Heart right ventricle (tissue), 16 donors: ENCODE measurements at regions not wholly inside any gene's neighbourhood (a gene's known extent, or its start where the extent isn't known, plus 50 kb on each side); places are given as distances from the start of the nearest gene placed in this dataset.

Experiments
- ATAC-seq, 8 donors: fragments of 200-7000 bp; cut with Tn5 transposase; one replicate each; pipeline ENCODE4 v1.9.1; 2020; ENCODE audit warnings: mild to moderate bottlenecking in 8 of 8, moderate library complexity in 8 of 8, moderate number of reproducible peaks in 1 of 8
- DNase-seq, 2 donors: peaks; one replicate each; pipeline ENCODE4 v3.0.0-alpha.2; 2020
- H3K27ac ChIP-seq, 10 donors: fragments of 200-600 bp; sonication (generic) in 2 of 10; one replicate each; pipeline versions ENCODE4 v1.5.0 to v1.8.0; 2020 to 2022; ENCODE audit warnings: mild to moderate bottlenecking in 3 of 10
- H3K27me3 ChIP-seq, 7 donors: fragments of 200-600 bp; one replicate each; pipeline ENCODE4 v1.8.0; 2021 to 2022; ENCODE audit warnings: mild to moderate bottlenecking in 2 of 7
- H3K36me3 ChIP-seq, 9 donors: fragments of 200-600 bp; sonication (generic) in 1 of 9; one replicate each; pipeline versions ENCODE4 v1.5.0 to v1.8.0; 2020 to 2022; ENCODE audit warnings: mild to moderate bottlenecking in 2 of 9
- H3K4me1 ChIP-seq, 9 donors: fragments of 200-600 bp; sonication (generic) in 1 of 9; one replicate each; pipeline versions ENCODE4 v1.5.0 to v1.8.0; 2020 to 2022; ENCODE audit warnings: mild to moderate bottlenecking in 4 of 9
- H3K4me3 ChIP-seq, 10 donors: fragments of 200-600 bp; sonication (generic) in 2 of 10; one replicate each; pipeline versions ENCODE4 v1.5.0 to v1.8.0; 2020 to 2022; ENCODE audit warnings: mild to moderate bottlenecking in 7 of 10, moderate library complexity in 2 of 10
- H3K9me3 ChIP-seq, 11 donors: fragments of 200-600 bp in 10 of 11; sonication (generic) in 2 of 11; one replicate each; pipeline versions ENCODE4 v1.5.0 to v1.8.0; 2013 to 2022; ENCODE audit warnings: mild to moderate bottlenecking in 2 of 11, control low read depth in 1 of 11, moderate library complexity in 1 of 11
- CTCF ChIP-seq, 9 donors: fragments of 200-600 bp; sonication (generic) in 2 of 9; IDR thresholded peaks; one replicate each; pipeline versions ENCODE4 v1.5.0 to v1.8.0; 2021 to 2022; ENCODE audit warnings: antibody characterized with exemption in 9 of 9, mild to moderate bottlenecking in 5 of 9, moderate library complexity in 1 of 9
- WGBS, 2 donors: extraction: QIAGEN DNeasy Blood & Tissue Kit; methylation state at CpG; one replicate each; pipeline ENCODE4 v1.1.7; 2013; ENCODE audit warnings: inconsistent platforms in 1 of 2; 5-methylcytosine and 5-hydroxymethylcytosine counted together
- intact Hi-C, 10 donors: fragments of 100-400 bp; cut with DNase I; formaldehyde crosslinking; loops; one replicate each; pipeline versions ENCODE4 v1.11.1 to v1.14.2; 2022
- donor health status: Arrhythmogenic right ventricular cardiomyopathy.
- donor health status: ischemic (EF 13 %, LVEDD 7.1; RV severe dilation, severe dysfunction).
- donor health status: healthy with polysubstance abuse.
- donor health status: DM: no; HTN: yes; CAD: no.
- donor health status: DM: no; HTN: no; CAD: no.
- donor health status: ischemic (EF 25% LVEDD 6.9; RV normal size, moderate dysfunction).
- donor health status: ischemic (EF 25% LVEDD 5.7; RV mildly dilated, moderate dysfunction).
- donor health status: healthy.
- donor health status: DM: yes; HTN: yes; CAD: no.
- donor health status: Ischemic cardiomyopathy.
- donor health status: ischemic (EF 35%, LVEDD 5.7; RV mildly dilated, moderate dysfunction).
- donor health status: nonischemic (EF 11% LVEDD 7.7; RV severe dilation, severe dysfunction).
- donor health status: DM: yes; HTN: yes; CAD: no.
- donor health status: PGD.
- donor health status: ischemic (EF 29% LVEDD 5.4; RV normal size, mild dysfunction).
- donor health status: nonischemic (EF 23%, LVEDD 6.1; RV moderate dilation, normal function).

GRCh38 chr4:154124539-154125255, 335.8 kb upstream of the SFRP2 start:
- WGBS, 2 donors, result 61 to 65% methylated on average over 4 of the region's 4 CpGs
- ATAC-seq, result no peak
- intact Hi-C loops, result no loop called here

GRCh38 chr4:154123897-154124296, 335.0 kb upstream of the SFRP2 start:
- ATAC-seq (no peak), DNase-seq (no peak)
- no peak for TF ChIP-seq CTCF (IDR thresholded peaks at IDR 0.05)
- Histone ChIP-seq H3K27ac (no peak overlapping the region), H3K9me3 (peaks cover 0 to 11% (median 0%) of the 10 kb centered on the region in 11 donors), H3K36me3 (no peaks in the 10 kb centered on the region), H3K4me3 (no peak overlapping the region), H3K4me1 (no peaks in the 10 kb centered on the region), H3K27me3 (no peaks in the 10 kb centered on the region)
- 94 to 96% methylated on average over 3 of the region's 3 CpGs for WGBS, 2 donors
- intact Hi-C loops, result no loop called here

More at GRCh38 chr4:154124539-154125255, 335.8 kb upstream of the SFRP2 start:
- Histone ChIP-seq H3K27me3 (no peaks in the 10 kb centered on the region), H3K27ac (no peak overlapping the region), H3K4me3 (no peak overlapping the region), H3K9me3 (peaks cover 0 to 11% (median 0%) of the 10 kb centered on the region in 11 donors), H3K36me3 (no peaks in the 10 kb centered on the region), H3K4me1 (no peaks in the 10 kb centered on the region)
- no peak for DNase-seq
- no peak for TF ChIP-seq CTCF (IDR thresholded peaks at IDR 0.05)

GRCh38 chr4:154120690-154121345, 331.9 kb upstream of the SFRP2 start:
- 57 to 59% methylated on average over 4 of the region's 4 CpGs for WGBS, 2 donors
- H3K27me3 ChIP-seq, result no peaks in the 10 kb centered on the region
- no peaks in the 10 kb centered on the region for H3K36me3 ChIP-seq
- intact Hi-C loops, result no loop called here
- TF ChIP-seq CTCF (IDR thresholded peaks at IDR 0.05), result no peak
- H3K9me3 ChIP-seq, result no peaks in the 10 kb centered on the region
- no peaks in the 10 kb centered on the region for H3K4me1 ChIP-seq
- ATAC-seq (no peak), DNase-seq (no peak)
- H3K4me3 ChIP-seq, result no peak overlapping the region
- no peak overlapping the region for H3K27ac ChIP-seq

- no peak for DNase-seq
- TF ChIP-seq CTCF (IDR thresholded peaks at IDR 0.05), result no peak
- WGBS, 2 donors, result 86 to 91% methylated on average over 5 of the region's 5 CpGs
- Histone ChIP-seq H3K4me3 (no peak overlapping the region), H3K27ac (no peak overlapping the region), H3K27me3 (no peaks in the 10 kb centered on the region), H3K36me3 (no peaks in the 10 kb centered on the region), H3K4me1 (no peaks in the 10 kb centered on the region), H3K9me3 (no peaks in the 10 kb centered on the region)
- no peak for ATAC-seq
- intact Hi-C loops, result no loop called here
Measured at GRCh38 chr4:154120006-154120676, 331.3 kb upstream of the SFRP2 start.
